ENCODE measurements at regions not wholly inside any gene's neighbourhood (a gene's known extent, or its start where the extent isn't known, plus 50 kb on each side); places are given as distances from the start of the nearest gene placed in this dataset.

DNA sequence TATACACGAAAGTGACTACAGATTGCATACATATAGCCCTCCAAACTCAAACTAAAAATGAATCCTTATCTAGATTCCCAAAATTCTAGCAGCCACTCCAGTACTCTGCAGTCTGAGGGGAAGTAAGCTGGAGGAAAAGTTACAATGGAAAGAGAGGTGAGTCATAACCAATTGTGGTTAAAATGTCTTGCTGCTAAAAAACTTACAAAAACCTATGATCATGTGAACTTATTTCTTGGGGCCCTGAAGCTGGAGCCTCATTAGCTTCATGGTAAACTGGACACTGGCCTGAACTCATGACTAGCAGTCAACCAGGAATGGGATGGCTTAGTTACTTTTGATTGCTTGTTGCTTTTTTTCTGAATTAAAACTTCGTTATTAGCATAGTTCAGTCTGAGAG is 175.9 kb downstream of the SLC4A3 start:
- in situ Hi-C loops (cut with HindIII; ENCODE audit: low pct_unique_long_range_greater_than_20kb, low sequenced_read_pairs): no loop called here
- DNase-seq (ENCODE audit: low read depth): peak; percentile 8

DNA sequence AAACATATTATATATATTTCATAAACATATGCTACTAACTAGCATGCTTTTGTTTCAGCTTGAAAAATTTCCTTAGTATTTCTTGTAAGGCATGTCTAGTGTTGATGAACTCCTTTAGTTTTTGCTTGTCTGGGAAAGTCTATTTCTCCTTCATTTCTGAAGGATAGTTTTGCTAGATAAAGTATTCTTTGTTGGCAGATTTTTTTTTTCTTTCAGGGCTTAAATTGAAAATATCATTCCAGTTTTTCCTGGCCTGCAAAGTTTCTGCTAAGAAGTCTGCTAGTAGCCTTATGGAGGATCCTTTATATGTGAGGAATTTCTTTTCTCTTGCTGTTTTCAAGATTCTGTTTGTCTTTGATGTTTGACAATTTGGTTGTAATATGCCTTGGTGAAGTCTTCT is 183.5 kb downstream of the SLC4A3 start:
- in situ Hi-C loops (cut with HindIII; ENCODE audit: low pct_unique_long_range_greater_than_20kb, low sequenced_read_pairs): no loop called here
- no peak for DNase-seq (ENCODE audit: low read depth)

DNA sequence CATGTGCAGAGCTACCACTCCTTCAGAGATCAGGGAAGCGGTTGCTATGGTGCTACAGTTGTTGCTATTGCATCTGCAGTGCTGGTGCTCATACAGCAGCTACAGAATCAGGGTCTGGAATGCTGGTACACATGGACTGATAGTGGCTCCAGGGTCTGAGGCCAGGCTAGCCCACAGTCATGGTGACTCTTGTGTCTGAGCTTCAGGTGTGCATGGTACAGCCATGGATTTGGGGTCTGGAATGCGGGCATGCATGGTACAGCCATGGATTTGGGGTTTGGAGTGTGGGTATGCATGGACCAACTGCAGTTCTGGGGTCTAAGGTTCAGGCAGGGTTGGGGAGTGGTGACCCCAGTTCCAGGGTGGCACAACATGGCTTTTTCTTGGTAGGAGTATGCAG is 185.2 kb downstream of the SLC4A3 start:
- in situ Hi-C loops (cut with HindIII; ENCODE audit: low pct_unique_long_range_greater_than_20kb, low sequenced_read_pairs): no loop called here
- no peak for DNase-seq (ENCODE audit: low read depth)

DNA sequence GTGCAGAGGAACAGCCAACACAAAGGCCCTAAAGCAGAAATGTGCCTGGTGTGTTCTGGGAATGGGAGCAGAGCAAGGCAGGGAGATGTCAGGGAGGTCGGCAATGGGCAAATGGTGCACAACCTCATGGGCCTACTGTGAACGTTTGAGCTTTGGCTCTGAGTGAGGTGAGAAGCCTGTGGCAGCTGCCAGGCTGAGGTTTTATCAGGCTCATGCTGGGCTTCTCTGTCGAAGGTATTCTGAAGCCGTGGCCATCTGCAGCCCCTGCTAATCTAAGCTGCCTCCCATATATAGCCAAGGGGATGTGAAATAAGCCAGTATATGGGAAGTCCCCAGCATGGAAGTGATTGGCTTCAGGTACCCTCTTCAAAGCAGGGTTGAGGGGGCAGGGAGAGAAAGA is 193.3 kb downstream of the SLC4A3 start:
- in situ Hi-C loops (cut with HindIII; ENCODE audit: low pct_unique_long_range_greater_than_20kb, low sequenced_read_pairs): no loop called here
- DNase-seq (ENCODE audit: low read depth): no peak

DNA sequence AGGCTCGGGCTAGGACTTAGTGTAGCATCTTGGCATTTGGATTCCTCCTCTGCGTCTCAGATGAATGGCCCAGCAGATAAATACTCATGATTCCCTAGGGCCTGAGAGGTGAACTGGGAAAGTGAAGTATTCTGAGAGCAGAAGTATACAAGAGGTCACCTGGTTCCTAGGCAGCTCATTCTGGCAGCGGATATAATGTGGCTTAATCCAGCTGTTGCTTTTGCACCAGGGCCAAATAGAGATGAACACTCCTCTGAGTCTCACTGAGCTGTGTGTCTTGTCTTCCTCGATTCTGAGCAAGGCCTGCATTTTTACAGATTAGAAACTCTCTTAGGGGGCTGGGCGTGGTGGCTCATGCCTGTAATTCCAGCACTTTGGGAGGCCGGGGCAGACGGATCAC is 196.1 kb downstream of the SLC4A3 start:
- no peak for DNase-seq (ENCODE audit: low read depth)
- in situ Hi-C loops (cut with HindIII; ENCODE audit: low pct_unique_long_range_greater_than_20kb, low sequenced_read_pairs): no loop called here

DNA sequence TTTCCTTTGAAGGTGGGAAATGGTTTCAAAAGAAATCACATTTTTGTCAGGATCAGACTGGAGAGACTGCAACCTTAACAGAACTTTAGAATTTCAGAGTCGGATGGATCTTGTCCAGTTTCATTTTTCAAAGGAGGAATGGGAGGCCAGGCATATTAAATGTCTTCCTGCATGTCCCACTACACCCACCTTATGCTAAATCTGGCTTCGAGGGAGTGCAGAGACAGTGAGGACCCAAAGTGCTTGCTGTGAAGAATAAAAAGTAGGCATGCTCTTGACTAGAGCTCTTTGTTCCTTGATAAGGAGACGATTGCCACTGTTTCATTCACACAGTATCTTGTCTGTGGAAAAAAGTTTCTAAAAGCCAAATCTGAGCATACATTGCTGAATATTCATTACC is 197.6 kb downstream of the SLC4A3 start:
- no peak for DNase-seq (ENCODE audit: low read depth)
- in situ Hi-C loops (cut with HindIII; ENCODE audit: low pct_unique_long_range_greater_than_20kb, low sequenced_read_pairs): no loop called here

DNA sequence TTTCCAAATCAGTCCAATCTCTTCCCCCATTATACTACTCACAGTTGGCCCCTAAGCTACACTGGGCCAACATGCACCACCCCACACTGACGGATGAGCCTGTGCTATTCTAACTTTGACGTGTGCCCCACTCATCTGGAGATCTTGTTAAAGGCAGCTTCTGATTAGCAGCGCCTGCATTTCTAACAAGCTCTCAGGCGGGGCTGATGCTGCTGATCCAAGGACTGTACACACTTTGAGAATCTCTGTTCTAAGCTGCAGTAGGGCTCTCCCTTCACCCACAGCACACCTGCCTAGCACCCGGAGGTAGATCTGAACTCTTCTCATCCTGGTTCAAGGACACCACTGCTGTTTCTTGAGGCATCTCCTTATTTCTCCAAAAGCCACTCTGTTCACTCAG is 200.7 kb downstream of the SLC4A3 start:
- in situ Hi-C loops (cut with HindIII; ENCODE audit: low pct_unique_long_range_greater_than_20kb, low sequenced_read_pairs): no loop called here
- no peak for DNase-seq (ENCODE audit: low read depth)

DNA sequence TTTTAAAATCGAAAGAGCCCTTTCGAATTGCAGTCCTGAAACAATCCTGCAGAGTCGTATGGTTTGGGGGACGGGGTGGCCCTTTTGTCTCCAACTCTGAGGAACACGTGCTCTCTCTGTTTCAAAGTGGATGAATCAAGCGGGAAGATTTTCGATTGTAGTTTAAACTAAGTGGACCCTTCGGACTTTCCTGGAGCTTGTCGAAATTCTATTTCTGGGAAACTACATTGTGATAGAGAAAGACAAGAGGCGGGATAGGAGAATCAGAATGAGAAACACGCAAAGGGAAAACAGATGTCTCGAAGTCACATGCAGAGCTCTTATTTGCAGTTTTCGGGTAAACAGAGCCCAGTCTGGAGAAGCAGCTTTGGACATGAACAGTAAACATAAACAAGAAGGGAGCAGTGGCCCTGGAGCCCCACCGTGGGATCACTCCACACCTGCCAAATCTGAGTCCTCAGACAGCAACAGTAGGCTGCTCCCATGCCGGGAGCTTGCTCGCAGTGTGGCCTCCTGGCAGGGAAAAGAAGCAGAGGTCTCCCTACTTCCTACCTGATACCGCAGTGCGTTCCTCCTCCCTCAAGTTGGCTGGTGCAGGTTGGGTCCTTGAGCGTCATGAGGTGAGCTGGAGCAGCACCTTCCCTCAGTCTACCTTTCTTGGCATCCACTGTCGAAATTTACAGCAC is 202.4 kb downstream of the SLC4A3 start:
- DNase-seq (ENCODE audit: low read depth): no peak
- in situ Hi-C loops (cut with HindIII; ENCODE audit: low pct_unique_long_range_greater_than_20kb, low sequenced_read_pairs): no loop called here

DNA sequence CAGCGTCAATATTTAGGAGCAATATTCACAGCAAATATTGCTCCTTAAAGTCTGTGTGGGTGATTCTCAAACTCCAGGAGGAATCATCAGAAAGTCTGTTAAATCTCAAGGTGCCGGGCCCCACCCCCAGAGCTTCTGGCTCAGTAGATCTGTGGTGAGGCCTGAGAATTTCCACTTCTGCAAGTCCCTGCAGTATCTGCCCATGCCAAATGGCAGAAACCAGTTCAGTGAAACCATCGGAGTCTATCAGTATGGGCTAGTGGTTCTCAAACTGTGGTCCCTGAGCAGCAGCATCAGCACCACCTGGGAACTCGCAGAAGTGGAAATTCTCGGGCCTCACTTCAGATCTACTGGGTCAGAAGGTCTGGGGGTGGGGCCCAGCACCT is 202.9 kb downstream of the SLC4A3 start:
- in situ Hi-C loops (cut with HindIII; ENCODE audit: low pct_unique_long_range_greater_than_20kb, low sequenced_read_pairs): no loop called here
- DNase-seq (ENCODE audit: low read depth): no peak

DNA sequence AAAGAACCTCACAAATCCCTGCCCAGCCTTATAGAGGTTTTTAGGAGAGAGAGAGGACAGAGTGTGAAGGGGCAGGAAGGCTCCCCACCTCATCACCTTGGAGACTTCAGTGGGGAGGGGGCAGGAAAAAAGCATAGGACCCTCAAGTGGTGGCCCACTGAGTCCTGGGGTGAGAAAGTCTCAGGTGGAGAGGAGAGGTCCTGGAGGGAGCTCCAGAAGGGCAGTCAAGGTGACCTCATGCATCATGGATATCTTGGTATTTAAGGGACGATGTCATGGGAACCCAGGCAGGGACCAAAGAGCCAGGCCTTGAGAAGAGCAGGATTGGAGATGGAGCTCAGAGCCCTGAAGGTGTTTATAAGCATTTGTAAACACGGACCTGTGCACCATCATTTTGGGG is 204.5 kb downstream of the SLC4A3 start:
- in situ Hi-C loops (cut with HindIII; ENCODE audit: low pct_unique_long_range_greater_than_20kb, low sequenced_read_pairs): no loop called here
- DNase-seq (ENCODE audit: low read depth): no peak

DNA sequence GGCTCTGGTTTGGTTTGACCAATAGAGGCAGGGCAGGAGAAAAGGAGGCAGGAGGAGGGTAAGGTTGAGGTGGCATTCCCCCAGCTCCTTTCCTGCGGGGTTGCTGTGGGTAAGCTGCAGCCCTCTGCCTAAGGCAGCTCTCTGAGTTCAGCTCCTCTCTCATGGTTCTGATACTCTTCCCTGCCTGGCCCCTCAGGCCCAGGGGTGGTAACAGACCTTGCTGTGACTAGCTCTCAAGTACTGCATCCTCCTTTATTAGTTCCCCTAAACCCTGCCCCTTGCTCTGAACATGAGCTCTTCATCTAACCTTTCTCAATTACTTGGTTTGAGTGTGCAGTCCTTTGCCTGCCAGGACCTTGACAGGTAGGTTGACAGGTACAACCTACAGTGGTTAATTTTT is 205.5 kb downstream of the SLC4A3 start:
- no peak for DNase-seq (ENCODE audit: low read depth)
- in situ Hi-C loops (cut with HindIII; ENCODE audit: low pct_unique_long_range_greater_than_20kb, low sequenced_read_pairs): no loop called here

DNA sequence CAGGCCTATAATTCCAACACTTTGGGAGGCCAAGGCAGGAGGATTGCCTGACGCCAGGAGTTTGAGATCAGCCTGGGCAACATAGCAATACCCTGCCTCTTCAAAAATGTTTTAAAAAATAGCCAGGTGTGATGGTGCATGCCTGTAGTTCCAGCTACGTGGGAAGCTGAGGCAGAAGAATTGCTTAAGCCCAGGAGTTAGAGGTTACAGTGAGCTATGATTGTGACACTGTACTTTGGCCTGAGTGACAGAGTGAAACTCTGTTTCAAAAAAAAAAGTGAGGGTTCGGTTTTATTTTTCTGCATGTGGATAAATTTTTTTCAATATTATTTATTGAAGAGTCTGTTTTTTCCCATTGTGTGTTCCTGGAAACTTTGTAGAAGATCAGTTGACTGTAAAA is 208.1 kb downstream of the SLC4A3 start:
- DNase-seq (ENCODE audit: low read depth): no peak
- in situ Hi-C loops (cut with HindIII; ENCODE audit: low pct_unique_long_range_greater_than_20kb, low sequenced_read_pairs): no loop called here

DNA sequence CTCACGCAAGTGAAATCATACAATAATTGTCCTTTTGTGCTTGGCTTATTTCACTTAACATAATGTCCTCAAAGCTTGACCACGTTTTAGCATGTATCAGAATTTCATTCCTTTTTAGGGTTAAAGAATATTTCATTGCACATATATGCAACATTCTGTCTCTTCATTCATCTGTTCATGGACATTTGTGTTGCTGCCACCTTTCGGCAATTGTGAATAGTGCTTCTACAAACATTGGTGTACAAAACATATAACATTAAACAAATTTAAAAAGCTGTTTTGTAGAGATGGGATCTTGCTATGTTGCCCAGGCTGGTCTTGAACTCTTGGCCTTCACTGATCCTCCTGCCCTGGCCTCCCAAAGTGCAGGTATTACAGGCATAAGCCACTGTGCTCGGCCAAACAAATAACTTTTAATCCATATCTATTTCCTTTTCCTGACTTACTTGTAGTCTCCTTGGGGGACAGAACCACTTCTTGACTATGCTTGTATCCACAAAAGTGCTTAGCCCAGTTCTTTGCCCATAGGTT is 209.3 kb downstream of the SLC4A3 start:
- no peak for DNase-seq (ENCODE audit: low read depth)
- in situ Hi-C loops (cut with HindIII; ENCODE audit: low pct_unique_long_range_greater_than_20kb, low sequenced_read_pairs): no loop called here

DNA sequence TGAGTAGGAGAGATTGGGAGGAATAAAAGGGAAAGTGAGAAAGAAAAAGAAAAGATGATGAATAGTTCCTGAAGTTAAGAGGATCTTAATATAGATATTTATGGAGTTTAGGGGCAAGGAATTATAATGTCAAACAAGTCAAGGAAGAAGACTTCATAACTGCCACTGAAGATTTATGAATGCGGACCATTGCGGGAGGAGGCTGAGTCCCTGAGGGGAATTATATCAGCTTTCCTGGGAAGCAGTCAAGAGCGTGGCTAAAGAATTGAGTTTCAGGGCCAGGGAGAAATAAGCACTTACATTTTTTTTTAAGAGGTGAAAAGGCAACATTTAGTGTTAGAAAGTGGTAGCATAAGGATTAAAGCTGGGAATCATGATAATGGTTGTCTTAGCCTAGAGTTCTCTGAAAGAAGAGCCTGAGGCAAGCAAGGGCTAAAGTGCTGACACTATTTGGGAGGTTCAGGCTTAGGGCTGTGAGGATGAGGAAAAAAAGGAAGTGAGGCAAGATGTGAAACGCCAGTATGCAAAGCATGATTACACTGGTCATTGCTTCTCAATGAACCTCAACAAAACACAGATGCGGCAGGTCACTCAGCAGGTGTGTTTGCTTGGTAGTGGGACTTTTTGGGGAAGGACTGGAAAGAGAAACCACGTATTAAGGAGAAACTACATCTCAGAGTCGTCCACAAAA is 217.1 kb downstream of the SLC4A3 start:
- DNase-seq (ENCODE audit: low read depth): no peak

DNA sequence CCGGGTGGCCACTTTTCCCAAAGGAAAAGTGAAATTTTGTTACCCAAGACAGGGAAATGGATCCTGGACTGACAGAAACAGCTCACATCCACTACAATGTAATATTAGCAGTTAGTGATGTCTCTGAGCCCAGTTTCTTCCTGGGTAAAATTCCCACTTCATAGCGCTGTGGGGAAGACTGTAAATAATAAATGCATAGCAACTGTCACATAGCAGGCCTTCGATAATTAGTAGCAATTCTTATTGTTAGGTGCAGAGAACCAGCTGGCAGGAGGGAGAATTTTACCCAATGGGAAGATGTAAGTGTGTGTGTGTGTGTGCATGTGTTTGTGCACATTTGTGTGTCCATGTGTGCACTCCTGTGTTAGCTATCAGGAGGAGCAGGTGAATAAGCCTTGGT is 221.5 kb downstream of the SLC4A3 start:
- DNase-seq (ENCODE audit: low read depth): no peak
- in situ Hi-C loops (cut with HindIII; ENCODE audit: low pct_unique_long_range_greater_than_20kb, low sequenced_read_pairs): no loop called here

More for the DNA sequence above, 217.1 kb downstream of the SLC4A3 start:
- in situ Hi-C loops (cut with HindIII; ENCODE audit: low pct_unique_long_range_greater_than_20kb, low sequenced_read_pairs): no loop called here

DNA sequence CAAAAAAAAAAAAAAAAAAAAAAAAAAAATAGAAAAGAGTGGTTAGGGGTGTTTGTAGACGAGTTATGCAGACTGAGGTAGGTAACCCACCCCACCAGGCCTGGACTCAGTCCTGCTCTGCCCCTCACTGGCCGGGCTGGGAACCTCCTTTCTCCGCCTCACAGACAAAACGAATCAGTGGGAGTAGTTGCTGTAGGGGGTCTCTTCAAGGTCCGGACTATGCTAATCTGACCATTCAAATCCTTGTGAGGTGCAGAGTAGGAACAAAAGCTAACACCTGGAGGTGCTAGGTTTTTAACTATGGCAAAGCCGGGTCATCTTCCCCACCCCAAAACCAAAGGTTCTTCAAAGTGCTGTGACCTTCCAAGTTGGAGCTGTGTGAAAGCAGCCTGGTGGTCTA is 223.7 kb downstream of the SLC4A3 start:
- no peak for DNase-seq (ENCODE audit: low read depth)
- in situ Hi-C loops (cut with HindIII; ENCODE audit: low pct_unique_long_range_greater_than_20kb, low sequenced_read_pairs): no loop called here

DNA sequence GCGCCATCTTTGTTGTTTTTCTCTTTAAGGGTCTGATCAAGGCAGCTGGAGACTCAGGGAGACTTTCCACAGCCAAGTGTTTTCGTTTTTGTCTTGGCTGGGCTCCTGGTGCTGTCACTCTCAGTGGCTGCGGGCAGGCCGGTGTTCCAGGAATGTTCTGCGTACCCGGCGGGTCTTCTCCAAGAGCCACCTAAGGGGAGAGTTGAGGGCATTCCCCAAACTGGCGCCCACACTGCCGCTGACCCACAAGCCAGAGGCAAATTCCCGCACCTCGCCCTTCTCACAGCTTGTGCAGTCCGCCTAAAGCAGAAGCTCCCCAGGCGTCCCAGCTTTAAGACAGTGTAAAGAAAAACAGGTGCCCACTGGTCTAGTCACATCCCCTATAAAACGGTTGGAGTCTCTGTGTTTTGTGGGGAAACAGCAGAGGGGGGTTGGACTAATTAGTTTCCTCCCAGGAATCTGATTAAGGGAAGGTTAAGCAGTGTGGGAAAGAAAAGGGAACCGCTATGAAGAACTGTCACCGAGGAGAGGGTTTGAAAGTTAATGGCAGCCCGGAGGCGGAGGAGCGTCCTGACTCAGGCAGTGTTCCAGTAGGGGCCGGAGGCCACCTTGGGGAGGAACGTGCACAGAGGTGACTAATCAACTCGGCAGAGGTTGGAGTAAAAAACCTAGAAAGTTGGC is 224.5 kb downstream of the SLC4A3 start:
- in situ Hi-C loops (cut with HindIII; ENCODE audit: low pct_unique_long_range_greater_than_20kb, low sequenced_read_pairs): no loop called here
- no peak for DNase-seq (ENCODE audit: low read depth)

DNA sequence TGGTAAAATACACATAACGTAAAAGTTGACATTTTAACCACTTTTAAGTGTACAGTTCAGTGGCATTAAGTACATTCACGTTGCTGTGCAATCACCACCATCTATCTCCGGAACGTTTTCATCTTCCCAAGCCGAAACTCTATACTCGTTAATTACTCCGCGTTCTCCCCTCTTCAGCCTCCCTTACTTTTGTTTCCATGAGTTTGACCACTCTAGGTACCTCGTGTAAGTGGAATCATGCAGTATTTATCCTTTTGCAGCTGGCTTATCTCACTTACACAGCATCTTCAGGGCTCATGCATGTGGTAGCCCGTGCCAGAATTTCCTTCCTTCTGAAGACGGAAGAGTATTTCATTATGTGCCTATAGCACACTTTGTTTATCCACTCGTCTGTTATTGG is 225.2 kb downstream of the SLC4A3 start:
- in situ Hi-C loops (cut with HindIII; ENCODE audit: low pct_unique_long_range_greater_than_20kb, low sequenced_read_pairs): no loop called here
- no peak for DNase-seq (ENCODE audit: low read depth)

DNA sequence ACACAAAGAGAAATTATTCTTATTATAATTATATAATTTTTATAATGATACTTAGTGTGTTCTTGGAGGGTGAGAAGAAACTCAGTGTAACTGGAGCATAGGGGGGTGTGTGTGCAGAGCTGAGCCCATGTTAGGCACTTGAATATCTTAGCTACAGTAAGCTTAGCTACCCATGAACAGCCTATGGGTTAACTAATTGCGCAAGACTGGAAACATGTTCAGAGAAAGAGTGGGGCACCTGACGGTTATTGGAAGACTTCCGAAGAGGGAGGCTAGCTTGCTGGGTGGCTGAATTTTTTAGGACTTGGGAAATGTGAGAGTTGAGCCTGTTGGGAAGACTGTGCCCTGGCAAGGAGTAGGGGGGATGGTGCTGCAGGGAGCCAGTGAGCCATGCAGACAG is 229.2 kb downstream of the SLC4A3 start:
- in situ Hi-C loops (cut with HindIII; ENCODE audit: low pct_unique_long_range_greater_than_20kb, low sequenced_read_pairs): no loop called here
- no peak for DNase-seq (ENCODE audit: low read depth)
